ENCODE measurements at regions not wholly inside any gene's neighbourhood (a gene's known extent, or its start where the extent isn't known, plus 50 kb on each side); places are given as distances from the start of the nearest gene placed in this dataset.

DNA sequence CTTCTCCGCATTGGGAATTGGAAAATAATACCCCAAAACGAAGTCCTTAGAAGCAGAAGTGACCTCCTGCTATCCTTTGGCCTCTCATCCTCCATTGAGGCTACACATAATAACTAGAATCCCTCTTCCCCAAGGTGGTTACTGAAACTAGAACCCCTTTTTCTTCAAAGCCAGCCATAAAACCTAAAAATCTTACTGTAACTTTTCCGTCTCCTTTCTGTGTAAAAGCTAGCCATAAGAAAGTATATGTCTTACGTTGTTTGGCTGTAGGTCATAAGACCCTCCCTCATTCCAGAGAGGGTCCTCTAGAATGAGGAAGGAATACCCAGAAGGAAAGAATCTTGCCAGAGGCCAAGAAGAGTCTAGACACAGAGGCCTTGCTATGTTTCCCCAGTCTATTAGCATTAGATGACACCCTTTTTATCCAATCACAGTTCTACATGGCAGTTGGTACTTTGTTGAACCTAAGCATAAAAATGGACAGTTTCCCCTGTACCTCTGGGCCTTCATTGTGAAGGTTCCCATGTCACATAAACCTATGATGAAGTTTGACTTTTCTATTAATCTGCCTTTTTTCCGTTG lies 133.9 kb upstream of the BTN3A2 start:
- TF ChIP-seq, protein P1, sequence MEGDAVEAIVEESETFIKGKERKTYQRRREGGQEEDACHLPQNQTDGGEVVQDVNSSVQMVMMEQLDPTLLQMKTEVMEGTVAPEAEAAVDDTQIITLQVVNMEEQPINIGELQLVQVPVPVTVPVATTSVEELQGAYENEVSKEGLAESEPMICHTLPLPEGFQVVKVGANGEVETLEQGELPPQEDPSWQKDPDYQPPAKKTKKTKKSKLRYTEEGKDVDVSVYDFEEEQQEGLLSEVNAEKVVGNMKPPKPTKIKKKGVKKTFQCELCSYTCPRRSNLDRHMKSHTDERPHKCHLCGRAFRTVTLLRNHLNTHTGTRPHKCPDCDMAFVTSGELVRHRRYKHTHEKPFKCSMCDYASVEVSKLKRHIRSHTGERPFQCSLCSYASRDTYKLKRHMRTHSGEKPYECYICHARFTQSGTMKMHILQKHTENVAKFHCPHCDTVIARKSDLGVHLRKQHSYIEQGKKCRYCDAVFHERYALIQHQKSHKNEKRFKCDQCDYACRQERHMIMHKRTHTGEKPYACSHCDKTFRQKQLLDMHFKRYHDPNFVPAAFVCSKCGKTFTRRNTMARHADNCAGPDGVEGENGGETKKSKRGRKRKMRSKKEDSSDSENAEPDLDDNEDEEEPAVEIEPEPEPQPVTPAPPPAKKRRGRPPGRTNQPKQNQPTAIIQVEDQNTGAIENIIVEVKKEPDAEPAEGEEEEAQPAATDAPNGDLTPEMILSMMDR (conservative IDR thresholded peaks at IDR 0.05; ENCODE audit: low read depth in 2 of 2): no peak
- TF ChIP-seq, protein P2, sequence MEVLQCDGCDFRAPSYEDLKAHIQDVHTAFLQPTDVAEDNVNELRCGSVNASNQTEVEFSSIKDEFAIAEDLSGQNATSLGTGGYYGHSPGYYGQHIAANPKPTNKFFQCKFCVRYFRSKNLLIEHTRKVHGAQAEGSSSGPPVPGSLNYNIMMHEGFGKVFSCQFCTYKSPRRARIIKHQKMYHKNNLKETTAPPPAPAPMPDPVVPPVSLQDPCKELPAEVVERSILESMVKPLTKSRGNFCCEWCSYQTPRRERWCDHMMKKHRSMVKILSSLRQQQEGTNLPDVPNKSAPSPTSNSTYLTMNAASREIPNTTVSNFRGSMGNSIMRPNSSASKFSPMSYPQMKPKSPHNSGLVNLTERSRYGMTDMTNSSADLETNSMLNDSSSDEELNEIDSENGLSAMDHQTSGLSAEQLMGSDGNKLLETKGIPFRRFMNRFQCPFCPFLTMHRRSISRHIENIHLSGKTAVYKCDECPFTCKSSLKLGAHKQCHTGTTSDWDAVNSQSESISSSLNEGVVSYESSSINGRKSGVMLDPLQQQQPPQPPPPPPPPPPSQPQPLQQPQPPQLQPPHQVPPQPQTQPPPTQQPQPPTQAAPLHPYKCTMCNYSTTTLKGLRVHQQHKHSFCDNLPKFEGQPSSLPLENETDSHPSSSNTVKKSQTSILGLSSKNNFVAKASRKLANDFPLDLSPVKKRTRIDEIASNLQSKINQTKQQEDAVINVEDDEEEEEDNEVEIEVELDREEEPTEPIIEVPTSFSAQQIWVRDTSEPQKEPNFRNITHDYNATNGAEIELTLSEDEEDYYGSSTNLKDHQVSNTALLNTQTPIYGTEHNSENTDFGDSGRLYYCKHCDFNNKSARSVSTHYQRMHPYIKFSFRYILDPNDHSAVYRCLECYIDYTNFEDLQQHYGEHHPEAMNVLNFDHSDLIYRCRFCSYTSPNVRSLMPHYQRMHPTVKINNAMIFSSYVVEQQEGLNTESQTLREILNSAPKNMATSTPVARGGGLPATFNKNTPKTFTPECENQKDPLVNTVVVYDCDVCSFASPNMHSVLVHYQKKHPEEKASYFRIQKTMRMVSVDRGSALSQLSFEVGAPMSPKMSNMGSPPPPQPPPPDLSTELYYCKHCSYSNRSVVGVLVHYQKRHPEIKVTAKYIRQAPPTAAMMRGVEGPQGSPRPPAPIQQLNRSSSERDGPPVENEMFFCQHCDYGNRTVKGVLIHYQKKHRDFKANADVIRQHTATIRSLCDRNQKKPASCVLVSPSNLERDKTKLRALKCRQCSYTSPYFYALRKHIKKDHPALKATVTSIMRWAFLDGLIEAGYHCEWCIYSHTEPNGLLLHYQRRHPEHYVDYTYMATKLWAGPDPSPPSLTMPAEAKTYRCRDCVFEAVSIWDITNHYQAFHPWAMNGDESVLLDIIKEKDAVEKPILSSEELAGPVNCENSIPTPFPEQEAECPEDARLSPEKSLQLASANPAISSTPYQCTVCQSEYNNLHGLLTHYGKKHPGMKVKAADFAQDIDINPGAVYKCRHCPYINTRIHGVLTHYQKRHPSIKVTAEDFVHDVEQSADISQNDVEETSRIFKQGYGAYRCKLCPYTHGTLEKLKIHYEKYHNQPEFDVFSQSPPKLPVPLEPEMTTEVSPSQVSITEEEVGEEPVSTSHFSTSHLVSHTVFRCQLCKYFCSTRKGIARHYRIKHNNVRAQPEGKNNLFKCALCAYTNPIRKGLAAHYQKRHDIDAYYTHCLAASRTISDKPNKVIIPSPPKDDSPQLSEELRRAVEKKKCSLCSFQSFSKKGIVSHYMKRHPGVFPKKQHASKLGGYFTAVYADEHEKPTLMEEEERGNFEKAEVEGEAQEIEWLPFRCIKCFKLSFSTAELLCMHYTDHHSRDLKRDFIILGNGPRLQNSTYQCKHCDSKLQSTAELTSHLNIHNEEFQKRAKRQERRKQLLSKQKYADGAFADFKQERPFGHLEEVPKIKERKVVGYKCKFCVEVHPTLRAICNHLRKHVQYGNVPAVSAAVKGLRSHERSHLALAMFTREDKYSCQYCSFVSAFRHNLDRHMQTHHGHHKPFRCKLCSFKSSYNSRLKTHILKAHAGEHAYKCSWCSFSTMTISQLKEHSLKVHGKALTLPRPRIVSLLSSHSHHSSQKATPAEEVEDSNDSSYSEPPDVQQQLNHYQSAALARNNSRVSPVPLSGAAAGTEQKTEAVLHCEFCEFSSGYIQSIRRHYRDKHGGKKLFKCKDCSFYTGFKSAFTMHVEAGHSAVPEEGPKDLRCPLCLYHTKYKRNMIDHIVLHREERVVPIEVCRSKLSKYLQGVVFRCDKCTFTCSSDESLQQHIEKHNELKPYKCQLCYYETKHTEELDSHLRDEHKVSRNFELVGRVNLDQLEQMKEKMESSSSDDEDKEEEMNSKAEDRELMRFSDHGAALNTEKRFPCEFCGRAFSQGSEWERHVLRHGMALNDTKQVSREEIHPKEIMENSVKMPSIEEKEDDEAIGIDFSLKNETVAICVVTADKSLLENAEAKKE (CRISPR knock-in tag; IDR thresholded peaks at IDR 0.05): no peak
- no peak for TF ChIP-seq POLR2AphosphoS5 (IDR thresholded peaks at IDR 0.05; ENCODE audit: low read depth)
- TF ChIP-seq ZNF114 (CRISPR knock-in tag; IDR thresholded peaks at IDR 0.05): no peak
- no peak for TF ChIP-seq CREB1 (CRISPR knock-in tag; IDR thresholded peaks at IDR 0.05; ENCODE audit: low read depth)
- TF ChIP-seq JUNB (IDR thresholded peaks at IDR 0.05; ENCODE audit: unreplicated experiment): no peak
- no peak for TF ChIP-seq EZH2 (IDR thresholded peaks at IDR 0.05; ENCODE audit: low read depth, unreplicated experiment)
- TF ChIP-seq NANOG (IDR thresholded peaks at IDR 0.05; ENCODE audit: borderline replicate concordance): no peak
- no peak for TF ChIP-seq STAT1 (IDR thresholded peaks at IDR 0.05; ENCODE audit: unreplicated experiment)
- TF ChIP-seq ZNF331 (CRISPR knock-in tag; IDR thresholded peaks at IDR 0.05; ENCODE audit: low read depth): no peak
- TF ChIP-seq, protein P3, sequence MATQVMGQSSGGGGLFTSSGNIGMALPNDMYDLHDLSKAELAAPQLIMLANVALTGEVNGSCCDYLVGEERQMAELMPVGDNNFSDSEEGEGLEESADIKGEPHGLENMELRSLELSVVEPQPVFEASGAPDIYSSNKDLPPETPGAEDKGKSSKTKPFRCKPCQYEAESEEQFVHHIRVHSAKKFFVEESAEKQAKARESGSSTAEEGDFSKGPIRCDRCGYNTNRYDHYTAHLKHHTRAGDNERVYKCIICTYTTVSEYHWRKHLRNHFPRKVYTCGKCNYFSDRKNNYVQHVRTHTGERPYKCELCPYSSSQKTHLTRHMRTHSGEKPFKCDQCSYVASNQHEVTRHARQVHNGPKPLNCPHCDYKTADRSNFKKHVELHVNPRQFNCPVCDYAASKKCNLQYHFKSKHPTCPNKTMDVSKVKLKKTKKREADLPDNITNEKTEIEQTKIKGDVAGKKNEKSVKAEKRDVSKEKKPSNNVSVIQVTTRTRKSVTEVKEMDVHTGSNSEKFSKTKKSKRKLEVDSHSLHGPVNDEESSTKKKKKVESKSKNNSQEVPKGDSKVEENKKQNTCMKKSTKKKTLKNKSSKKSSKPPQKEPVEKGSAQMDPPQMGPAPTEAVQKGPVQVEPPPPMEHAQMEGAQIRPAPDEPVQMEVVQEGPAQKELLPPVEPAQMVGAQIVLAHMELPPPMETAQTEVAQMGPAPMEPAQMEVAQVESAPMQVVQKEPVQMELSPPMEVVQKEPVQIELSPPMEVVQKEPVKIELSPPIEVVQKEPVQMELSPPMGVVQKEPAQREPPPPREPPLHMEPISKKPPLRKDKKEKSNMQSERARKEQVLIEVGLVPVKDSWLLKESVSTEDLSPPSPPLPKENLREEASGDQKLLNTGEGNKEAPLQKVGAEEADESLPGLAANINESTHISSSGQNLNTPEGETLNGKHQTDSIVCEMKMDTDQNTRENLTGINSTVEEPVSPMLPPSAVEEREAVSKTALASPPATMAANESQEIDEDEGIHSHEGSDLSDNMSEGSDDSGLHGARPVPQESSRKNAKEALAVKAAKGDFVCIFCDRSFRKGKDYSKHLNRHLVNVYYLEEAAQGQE (IDR thresholded peaks at IDR 0.05; ENCODE audit: unreplicated experiment): no peak
- TF ChIP-seq, protein P4, sequence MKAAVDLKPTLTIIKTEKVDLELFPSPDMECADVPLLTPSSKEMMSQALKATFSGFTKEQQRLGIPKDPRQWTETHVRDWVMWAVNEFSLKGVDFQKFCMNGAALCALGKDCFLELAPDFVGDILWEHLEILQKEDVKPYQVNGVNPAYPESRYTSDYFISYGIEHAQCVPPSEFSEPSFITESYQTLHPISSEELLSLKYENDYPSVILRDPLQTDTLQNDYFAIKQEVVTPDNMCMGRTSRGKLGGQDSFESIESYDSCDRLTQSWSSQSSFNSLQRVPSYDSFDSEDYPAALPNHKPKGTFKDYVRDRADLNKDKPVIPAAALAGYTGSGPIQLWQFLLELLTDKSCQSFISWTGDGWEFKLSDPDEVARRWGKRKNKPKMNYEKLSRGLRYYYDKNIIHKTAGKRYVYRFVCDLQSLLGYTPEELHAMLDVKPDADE (IDR thresholded peaks at IDR 0.05): no peak
- TF ChIP-seq EZH2phosphoT487 (IDR thresholded peaks at IDR 0.05; ENCODE audit: unreplicated experiment): no peak
- Histone ChIP-seq H3K4me3 (no peak overlapping the region), H3K27me3 (ENCODE audit: insufficient read depth) (no peaks in the 10 kb centered on the region), H2AFZ (no peak overlapping the region), H3K36me3 (ENCODE audit: insufficient read depth) (no peaks in the 10 kb centered on the region), H3K9me2 (ENCODE audit: insufficient read depth) (no peaks in the 10 kb centered on the region), H3K4me1 (ENCODE audit: insufficient read depth) (peaks cover 3% of the 10 kb centered on the region; the same call in 1 of the 2 replicates), H3F3A (replicated peaks; ENCODE audit: low read depth) (peaks cover 9% of the 10 kb centered on the region; the same call in 1 of the 2 replicates), H3K79me2 (replicated peaks; ENCODE audit: insufficient read depth) (no peaks in the 10 kb centered on the region), H3K4me2 (no peak overlapping the region), H4K20me1 (replicated peaks; ENCODE audit: insufficient read depth) (no peaks in the 10 kb centered on the region), H3K27ac (ENCODE audit: low read depth) (no peak overlapping the region)
- ATAC-seq (no peak), DNase-seq (ENCODE audit: low spot score) (no peak)
- no peaks in the 10 kb centered on the region; the same call in none of the 3 replicates for H3K9me3 Mint-ChIP-seq
- peaks cover 21% of the 10 kb centered on the region; the same call in 2 of the 3 replicates for H3K4me1 Mint-ChIP-seq
- no peak overlapping the region for H3K4me3 Mint-ChIP-seq
- peaks cover 18% of the 10 kb centered on the region for H3K27me3 Mint-ChIP-seq (ENCODE audit: insufficient read depth, low read depth, poor library complexity)
- no peak overlapping the region for H3K27ac Mint-ChIP-seq
- H3K36me3 Mint-ChIP-seq (ENCODE audit: low read depth): no peaks in the 10 kb centered on the region
